Gastroesophageal sphincter (tissue), 3 donors: ENCODE measurements at regions not wholly inside any gene's neighbourhood (a gene's known extent, or its start where the extent isn't known, plus 50 kb on each side); places are given as distances from the start of the nearest gene placed in this dataset.

Experiments
- CTCF ChIP-seq, 4 experiments: fragments of 200-600 bp in 2 of 4; fragments of 450-650 bp in 2 of 4; sonication (generic) in 1 of 4; IDR thresholded peaks; one replicate each; pipeline ENCODE4 v1.5.1; 2017 to 2019; ENCODE audit warnings: antibody characterized with exemption in 4 of 4, mild to moderate bottlenecking in 2 of 4, moderate library complexity in 2 of 4
- POLR2A ChIP-seq, 2 donors: fragments of 450-650 bp; IDR thresholded peaks; one replicate each; pipeline ENCODE4 v1.6.1; 2017; ENCODE audit warnings: antibody characterized with exemption in 2 of 2, mild to moderate bottlenecking in 2 of 2, moderate library complexity in 1 of 2

- no peak for TF ChIP-seq CTCF (IDR thresholded peaks at IDR 0.05)
- TF ChIP-seq POLR2A (IDR thresholded peaks at IDR 0.05) = no peak
Measured at GRCh38 chr6:26214803-26215584, 127.8 kb downstream of the HFE start.
